ENCODE measurements at regions not wholly inside any gene's neighbourhood (a gene's known extent, or its start where the extent isn't known, plus 50 kb on each side); places are given as distances from the start of the nearest gene placed in this dataset.

GRCh38 chr9:2913026-2913425 is 69.1 kb upstream of the PUM3 start:
- no peak for DNase-seq

- DNase-seq, result no peak
Measured at GRCh38 chr9:2907411-2907810, 63.5 kb upstream of the PUM3 start.

- no peak for DNase-seq
Measured at GRCh38 chr9:2904242-2904930, 60.5 kb upstream of the PUM3 start.
